Neural crest cell (in vitro differentiated cells): ENCODE measurements at regions not wholly inside any gene's neighbourhood (a gene's known extent, or its start where the extent isn't known, plus 50 kb on each side); places are given as distances from the start of the nearest gene placed in this dataset.
"Not testable (repeated sequence)": the region's sequence is repeated elsewhere in the genome, so short reads cannot be mapped to it uniquely, and the experiment has no call there.

Source experiments
- DNase-seq: peaks from one replicate; pipeline ENCODE4 v3.0.0; 2021; ENCODE audit warnings: low read depth, mixed read lengths, low spot score
- H3K27ac Mint-ChIP-seq: one replicate; pipeline ENCODE4 v1.8.0; 2021; ENCODE audit warnings: mild to moderate bottlenecking, mixed read lengths; ENCODE audit not compliant: unreplicated experiment
- H3K27me3 Mint-ChIP-seq: 2 replicates; pipeline ENCODE4 v1.8.0; 2021; ENCODE audit warnings: low read depth, mild to moderate bottlenecking, mixed read lengths
- H3K36me3 Mint-ChIP-seq: 2 replicates; pipeline ENCODE4 v1.8.0; 2021; ENCODE audit warnings: low read depth, mild to moderate bottlenecking, mixed read lengths
- H3K4me1 Mint-ChIP-seq: 2 replicates; pipeline ENCODE4 v1.8.0; 2021; ENCODE audit warnings: mixed read lengths
- H3K4me3 Mint-ChIP-seq: one replicate; pipeline ENCODE4 v1.8.0; 2021; ENCODE audit warnings: mild to moderate bottlenecking, mixed read lengths
- H3K9me3 Mint-ChIP-seq: 2 replicates; pipeline ENCODE4 v1.8.0; 2021; ENCODE audit warnings: mixed read lengths
- CTCF ChIP-seq: fragments of 200-600 bp; sonication (generic); conservative IDR thresholded peaks from 2 replicates; pipeline ENCODE4 v1.5.0; 2021; ENCODE audit warnings: antibody characterized with exemption, mild to moderate bottlenecking

DNA sequence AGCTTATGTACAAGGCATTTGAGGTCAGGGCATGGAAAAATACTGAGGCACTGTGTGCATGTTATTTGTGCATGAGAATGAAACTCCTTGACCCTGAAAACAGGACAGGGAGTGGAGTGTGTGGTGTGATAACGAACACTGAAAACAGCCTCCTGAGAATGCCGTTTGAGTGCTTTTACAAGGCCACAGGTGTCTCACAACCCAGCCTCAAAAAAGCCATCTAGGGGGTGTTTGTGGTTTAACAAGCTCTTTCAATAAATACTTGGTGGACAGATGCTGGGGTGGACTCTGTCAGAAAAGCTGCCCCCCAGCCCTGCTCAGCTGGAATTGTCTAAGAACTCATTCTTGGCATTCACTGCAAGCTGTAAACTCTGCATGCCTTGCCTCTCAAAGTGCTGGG, 94.0 kb upstream of the SLC25A48 start:
- H3K27ac Mint-ChIP-seq = no peak overlapping the region
- H3K36me3 Mint-ChIP-seq = no peaks in the 10 kb centered on the region
- H3K27me3 Mint-ChIP-seq = peaks cover 22% of the 10 kb centered on the region
- DNase-seq = no peak
- H3K4me1 Mint-ChIP-seq = no peaks in the 10 kb centered on the region
- no peaks in the 10 kb centered on the region for H3K9me3 Mint-ChIP-seq
- no peak overlapping the region for H3K4me3 Mint-ChIP-seq
- TF ChIP-seq CTCF = no peak

DNA sequence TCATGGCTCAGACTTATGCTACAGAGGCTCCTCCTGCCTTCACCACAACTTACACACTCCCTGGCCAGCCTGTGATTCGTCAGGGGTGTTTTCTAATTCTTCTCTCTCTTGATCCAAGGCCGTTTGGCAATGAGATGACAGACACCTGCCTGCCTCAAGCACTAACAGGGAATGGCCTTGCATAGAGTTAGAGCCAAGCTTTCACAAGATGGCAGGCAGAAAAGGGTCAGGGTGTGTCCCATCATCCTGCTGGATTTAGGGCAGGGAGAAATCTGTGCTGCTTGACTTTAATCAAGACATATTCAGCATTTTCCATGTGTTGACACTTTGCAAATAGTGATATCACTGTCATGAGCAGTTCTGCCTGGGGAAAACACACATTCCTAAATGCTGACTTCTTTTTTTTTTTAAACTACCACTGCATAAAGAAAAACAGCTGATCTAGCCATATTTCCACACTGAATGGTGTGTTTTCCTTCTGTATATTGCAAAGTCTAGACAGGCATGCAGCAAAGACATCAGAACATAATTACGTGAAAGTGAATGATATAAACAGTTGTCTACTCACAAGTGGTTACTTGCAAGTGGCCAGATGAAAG, 95.0 kb upstream of the SLC25A48 start:
- H3K36me3 Mint-ChIP-seq = no peaks in the 10 kb centered on the region
- H3K9me3 Mint-ChIP-seq = no peaks in the 10 kb centered on the region
- DNase-seq = no peak
- no peaks in the 10 kb centered on the region for H3K4me1 Mint-ChIP-seq
- peaks cover 25% of the 10 kb centered on the region for H3K27me3 Mint-ChIP-seq
- no peak overlapping the region for H3K27ac Mint-ChIP-seq
- no peak overlapping the region for H3K4me3 Mint-ChIP-seq
- TF ChIP-seq CTCF = no peak

GRCh38 chr5:135738564-135738875, 95.9 kb upstream of the SLC25A48 start:
- Mint-ChIP-seq H3K9me3 (no peaks in the 10 kb centered on the region), H3K27me3 (peaks cover 25% of the 10 kb centered on the region), H3K4me3 (no peak overlapping the region), H3K36me3 (no peaks in the 10 kb centered on the region), H3K27ac (no peak overlapping the region), H3K4me1 (no peaks in the 10 kb centered on the region)
- DNase-seq = no peak
- TF ChIP-seq CTCF = no peak

DNA sequence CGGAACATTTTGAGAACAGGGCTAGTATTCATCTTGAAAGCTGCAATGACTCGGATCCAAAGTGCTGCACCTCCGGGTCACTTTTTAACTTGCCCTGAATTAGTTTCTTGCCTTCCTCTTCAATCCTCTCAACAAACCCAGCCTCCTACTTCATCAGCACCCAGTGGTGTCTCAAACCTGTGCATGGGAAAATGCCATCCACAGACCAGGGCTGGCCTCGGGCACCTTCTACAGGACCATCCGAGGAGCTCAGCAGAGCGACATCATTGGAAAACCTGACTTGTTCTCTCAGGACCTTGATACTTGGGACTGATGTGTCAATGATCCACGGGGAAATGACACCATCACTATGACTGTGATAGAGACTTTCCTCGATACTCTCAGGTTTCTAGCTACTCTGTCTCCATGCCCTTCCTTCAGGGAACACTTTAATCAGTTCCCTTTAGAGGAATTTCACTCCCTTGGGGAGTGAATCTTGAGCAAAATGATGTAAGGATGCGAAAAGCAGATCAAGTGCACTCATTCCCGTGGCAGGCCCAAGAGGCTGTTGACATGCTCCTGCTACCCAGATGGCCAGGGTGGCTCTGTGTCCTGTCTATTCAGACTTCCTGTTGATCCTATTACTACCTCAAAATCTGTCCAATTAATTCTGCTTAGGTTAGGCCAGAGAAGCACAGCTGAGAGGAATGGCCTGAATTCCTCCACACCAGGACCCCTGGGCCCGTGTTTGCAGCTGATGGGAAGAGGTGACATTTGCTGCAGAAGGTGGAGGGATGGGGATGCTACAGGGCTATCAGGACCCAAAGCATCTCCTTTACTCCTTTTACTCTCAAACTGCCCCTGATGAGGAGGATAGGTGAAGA, 96.5 kb upstream of the SLC25A48 start:
- H3K4me3 Mint-ChIP-seq = no peak overlapping the region
- H3K36me3 Mint-ChIP-seq = no peaks in the 10 kb centered on the region
- H3K4me1 Mint-ChIP-seq = no peaks in the 10 kb centered on the region
- DNase-seq = no peak
- TF ChIP-seq CTCF = no peak
- H3K9me3 Mint-ChIP-seq = no peaks in the 10 kb centered on the region
- peak overlapping the region; percentile 35 for H3K27ac Mint-ChIP-seq
- peaks cover 25% of the 10 kb centered on the region for H3K27me3 Mint-ChIP-seq

GRCh38 chr5:135736952-135737351, 97.5 kb upstream of the SLC25A48 start:
- H3K9me3 Mint-ChIP-seq, H3K4me1 Mint-ChIP-seq, DNase-seq, H3K36me3 Mint-ChIP-seq, H3K27ac Mint-ChIP-seq, H3K4me3 Mint-ChIP-seq: not testable (repeated sequence)
- H3K27me3 Mint-ChIP-seq = peaks cover 25% of the 10 kb centered on the region

GRCh38 chr5:135735831-135736230, 98.6 kb upstream of the SLC25A48 start:
- H3K9me3 Mint-ChIP-seq = no peaks in the 10 kb centered on the region
- no peaks in the 10 kb centered on the region for H3K36me3 Mint-ChIP-seq
- TF ChIP-seq CTCF = no peak
- no peaks in the 10 kb centered on the region for H3K4me1 Mint-ChIP-seq
- peaks cover 25% of the 10 kb centered on the region for H3K27me3 Mint-ChIP-seq
- no peak for DNase-seq
- no peak overlapping the region for H3K4me3 Mint-ChIP-seq
- no peak overlapping the region for H3K27ac Mint-ChIP-seq

- not testable (repeated sequence) for H3K4me3 Mint-ChIP-seq, H3K36me3 Mint-ChIP-seq, H3K9me3 Mint-ChIP-seq, H3K27ac Mint-ChIP-seq, DNase-seq, H3K4me1 Mint-ChIP-seq
- peaks cover 25% of the 10 kb centered on the region for H3K27me3 Mint-ChIP-seq
These were observed 99.5 kb upstream of the SLC25A48 start for GRCh38 chr5:135734956-135735355.

- DNase-seq, H3K4me3 Mint-ChIP-seq, H3K9me3 Mint-ChIP-seq, H3K36me3 Mint-ChIP-seq, H3K27ac Mint-ChIP-seq, H3K4me1 Mint-ChIP-seq, H3K27me3 Mint-ChIP-seq: not testable (repeated sequence)
These were observed 103.4 kb upstream of the SLC25A48 start for GRCh38 chr5:135731034-135731433.

- H3K4me3 Mint-ChIP-seq, H3K27me3 Mint-ChIP-seq, H3K36me3 Mint-ChIP-seq, DNase-seq, H3K9me3 Mint-ChIP-seq, H3K4me1 Mint-ChIP-seq, H3K27ac Mint-ChIP-seq: not testable (repeated sequence)
These were observed 104.3 kb upstream of the SLC25A48 start for GRCh38 chr5:135730161-135730560.
